GM19372 (cell line): ENCODE measurements at regions not wholly inside any gene's neighbourhood (a gene's known extent, or its start where the extent isn't known, plus 50 kb on each side); places are given as distances from the start of the nearest gene placed in this dataset.
A peak's percentile ranks its signal among the peaks of the same experiment; 100 is the strongest.

ENCODE experiments used
- ATAC-seq: cut with Tn5 transposase; IDR thresholded peaks from one replicate; pipeline ENCODE4 v1.9.1; 2021; ENCODE audit warnings: mild to moderate bottlenecking, low read depth, moderate library complexity; ENCODE audit not compliant: unreplicated experiment

DNA sequence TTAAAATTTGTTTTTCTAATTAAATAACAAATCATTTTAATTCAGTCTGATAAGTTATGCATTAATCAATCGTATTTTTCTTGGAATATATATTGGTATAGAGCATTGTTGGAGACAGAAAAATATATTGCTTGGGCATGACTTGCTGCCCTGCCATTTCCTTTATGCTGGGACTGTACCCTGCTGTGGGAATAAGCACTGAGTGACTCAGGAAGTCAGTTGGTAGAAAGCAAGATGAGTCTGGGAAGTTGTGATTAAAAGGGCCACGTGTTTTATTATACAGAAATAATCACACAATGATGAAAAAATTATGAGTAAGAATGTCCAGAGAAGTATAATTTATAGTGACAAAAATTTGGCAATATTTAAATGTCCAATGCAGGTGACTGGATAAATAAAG, 139.5 kb downstream of the KIF18A start:
- ATAC-seq = no peak

DNA sequence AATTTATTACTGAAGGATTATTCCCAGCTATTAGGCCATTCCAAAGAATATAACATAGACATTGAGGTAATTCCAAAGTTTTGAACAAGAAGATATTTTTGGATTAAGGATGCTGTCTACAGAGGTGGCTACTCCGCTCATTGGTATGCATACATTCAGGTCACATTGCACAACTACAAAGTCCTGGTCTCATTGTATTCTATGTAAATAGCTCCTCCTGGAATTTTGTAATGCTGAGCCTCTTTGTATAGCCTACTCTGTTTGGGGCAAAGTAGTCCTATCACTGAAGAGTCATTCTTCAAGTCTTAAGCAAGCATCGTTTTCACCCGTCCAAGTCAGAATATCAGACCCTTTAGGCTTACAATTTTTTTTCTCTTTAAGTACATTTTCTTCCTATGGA, 142.4 kb downstream of the KIF18A start:
- no peak for ATAC-seq

DNA sequence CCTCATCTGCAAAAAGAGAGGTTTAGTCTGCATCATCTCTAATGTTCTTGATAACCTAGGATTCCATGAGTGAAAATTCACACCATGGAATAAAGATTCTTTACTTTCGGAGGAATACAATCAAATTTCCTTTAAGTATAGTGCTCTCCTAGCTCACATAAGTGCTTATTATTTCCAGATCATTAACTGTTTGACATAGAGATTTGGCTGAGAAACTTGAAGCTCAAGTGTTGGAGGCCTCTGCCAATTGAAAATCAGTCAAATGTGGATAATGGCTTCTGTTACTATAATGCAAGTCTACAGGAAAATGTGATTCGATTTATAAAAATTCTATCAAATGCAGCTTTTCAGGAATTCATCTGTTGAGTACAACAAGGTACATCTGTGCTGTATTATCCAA, 144.6 kb downstream of the KIF18A start:
- ATAC-seq = no peak

DNA sequence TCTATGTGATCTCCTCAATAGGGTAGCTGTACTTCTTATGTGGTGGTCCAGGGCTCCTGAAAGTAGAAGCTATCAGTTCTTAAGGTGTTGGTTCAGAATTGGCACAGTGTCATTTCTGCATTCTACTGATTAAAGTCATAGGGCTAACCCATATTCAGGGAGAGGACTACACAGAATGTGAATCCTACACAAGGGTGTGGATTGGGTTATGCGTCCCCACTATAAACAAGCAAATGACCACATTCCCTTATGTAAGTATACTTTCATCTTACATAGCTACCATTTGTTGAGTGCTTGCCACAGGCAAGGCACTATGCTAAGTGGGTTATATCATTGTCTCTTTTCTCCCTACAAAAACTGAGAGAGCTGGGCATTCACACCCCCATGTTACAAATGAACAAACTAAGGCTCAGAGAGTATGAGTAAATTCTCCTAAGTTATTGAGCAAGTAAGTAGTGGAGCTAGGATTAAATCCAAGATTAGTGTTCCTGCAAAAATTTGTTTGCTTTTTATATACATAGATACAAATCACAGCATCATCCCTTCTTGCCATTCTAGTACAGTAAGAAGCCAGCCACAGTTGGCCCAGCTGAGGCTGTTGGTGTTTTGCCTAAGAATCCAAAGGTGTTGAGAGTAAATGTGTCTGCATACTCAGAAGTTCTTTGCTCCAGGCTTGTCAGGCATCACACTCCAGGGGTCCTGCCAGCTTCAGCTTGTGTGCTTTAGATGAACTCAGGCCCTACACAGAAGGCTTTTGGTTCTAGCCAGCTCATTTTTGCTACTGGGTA, 157.8 kb downstream of the KIF18A start:
- ATAC-seq = no peak

DNA sequence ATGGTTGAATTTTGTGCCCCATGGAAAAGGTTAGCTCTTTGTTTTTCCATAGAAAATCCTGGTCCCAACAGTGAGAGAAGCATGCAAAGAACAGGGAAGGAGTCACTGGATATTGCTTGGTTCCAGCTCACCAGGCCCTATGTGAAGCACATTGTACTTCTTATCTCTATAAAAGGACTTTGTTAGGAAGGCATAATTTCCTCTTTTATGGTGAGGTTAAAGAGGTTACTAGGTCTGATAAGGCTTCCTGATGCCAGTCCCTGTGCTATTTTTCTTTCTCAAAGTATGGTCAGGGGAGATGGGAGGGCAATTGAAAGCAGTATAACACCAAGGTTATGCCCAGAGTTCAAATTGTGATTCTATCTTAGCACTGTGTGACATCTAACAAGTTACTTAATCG, 162.6 kb downstream of the KIF18A start:
- no peak for ATAC-seq

DNA sequence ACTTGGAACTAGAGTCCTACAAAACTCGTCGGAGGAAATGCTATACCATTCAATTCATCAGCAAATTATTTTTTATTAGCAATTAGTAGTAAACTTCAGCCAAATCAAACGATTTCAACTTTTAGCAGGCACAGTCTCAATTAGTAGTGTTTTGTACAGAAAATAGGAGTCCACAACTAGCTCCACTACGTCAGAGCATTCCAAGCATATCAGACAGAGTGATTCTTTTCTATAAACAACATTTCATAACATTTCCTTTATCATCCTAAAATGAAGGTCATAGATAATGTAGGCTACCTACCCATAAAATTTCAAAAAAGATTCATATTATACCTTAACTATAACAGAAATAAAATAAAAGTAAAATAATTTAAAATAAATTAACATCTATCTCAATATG, 169.9 kb downstream of the KIF18A start:
- no peak for ATAC-seq

DNA sequence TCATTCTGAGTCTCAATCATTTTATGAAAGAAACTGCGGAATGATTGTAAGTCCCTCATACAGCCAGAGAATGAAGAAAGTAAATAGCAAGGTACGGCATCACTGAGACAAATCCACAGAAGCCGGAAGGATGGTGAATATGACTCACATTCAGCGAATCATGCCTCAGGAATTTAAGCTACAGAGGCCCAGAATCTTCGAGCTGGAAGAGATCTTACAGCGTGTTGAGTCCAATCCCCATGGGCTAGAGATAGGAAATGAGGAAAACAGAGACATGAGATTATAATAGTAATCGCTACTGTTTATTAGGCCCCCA, 173.2 kb downstream of the KIF18A start:
- no peak for ATAC-seq

DNA sequence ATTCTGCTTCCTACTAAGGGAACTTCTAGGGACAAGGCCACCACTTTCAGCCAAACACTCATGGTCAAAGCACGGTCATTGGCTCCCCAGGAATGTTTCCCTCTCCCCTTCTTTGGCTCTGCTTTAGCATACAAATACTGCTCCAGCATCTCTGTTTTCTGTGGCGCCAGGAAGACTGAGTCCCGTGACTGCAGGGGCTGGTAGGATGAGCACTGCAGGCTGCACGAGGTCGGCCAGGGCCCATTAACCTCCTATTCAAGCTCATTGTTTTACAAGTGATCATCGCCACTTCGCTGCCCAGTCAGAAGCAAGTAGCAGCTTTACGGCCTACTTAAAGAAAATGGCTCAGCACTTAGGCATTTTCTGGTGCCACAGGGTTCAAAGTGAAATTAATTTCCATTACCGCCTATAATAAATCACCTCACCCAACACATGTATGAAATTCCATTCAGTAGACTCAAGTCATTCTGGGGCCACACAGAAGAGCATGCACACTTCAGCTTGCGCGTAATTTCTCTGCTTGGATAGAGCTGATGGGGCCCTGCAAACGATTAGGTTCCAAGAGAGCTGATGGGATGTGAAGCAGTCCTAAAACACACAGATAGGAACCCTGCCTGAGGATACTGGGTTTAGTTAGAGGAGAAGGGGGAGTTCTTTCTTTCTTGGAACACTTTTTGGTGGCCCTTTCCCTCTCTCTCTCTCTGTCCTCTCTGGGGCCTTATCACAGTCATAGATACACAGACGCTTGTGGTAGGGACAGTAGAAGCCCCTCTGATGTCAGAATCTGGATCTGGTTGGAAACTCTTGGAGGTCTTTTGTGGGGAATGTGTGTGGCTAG, 173.7 kb downstream of the KIF18A start:
- no peak for ATAC-seq

DNA sequence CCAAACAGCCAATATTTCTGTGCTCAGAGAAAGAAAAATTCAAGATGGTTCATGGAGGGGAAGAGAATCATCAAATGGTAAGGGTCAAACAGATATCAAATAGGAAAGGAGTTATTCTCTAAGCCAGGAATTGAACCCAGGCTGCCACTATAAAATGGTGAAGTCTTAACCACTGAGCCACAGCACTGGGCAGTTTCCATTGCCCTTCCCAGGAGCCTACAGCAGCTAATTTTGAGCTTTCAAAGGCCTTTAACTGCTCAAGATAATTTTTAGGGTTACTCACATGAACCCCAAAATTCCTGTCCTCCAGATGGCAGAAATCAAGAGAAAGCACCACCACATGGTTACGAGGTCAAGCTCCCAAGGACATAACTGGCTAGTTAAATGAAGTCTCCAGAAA, 176.2 kb downstream of the KIF18A start:
- ATAC-seq = no peak

DNA sequence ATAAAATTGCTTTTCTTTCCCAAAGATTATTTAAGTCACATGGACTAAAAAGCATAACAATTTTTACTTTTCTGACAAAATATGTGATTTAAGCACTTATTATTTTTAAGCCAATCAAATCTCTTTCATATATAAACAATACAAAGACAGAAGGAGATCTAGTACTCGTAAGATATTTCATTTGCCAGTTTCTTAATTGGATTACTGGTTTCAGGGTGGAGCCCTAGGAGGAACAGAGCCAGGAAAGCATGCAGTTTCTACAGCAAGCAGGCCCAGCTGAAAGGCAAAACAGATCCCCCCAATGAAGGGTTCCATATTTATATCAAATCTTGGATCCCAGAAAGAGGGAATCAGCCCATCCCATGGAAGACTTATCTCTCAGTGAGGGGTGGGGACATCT, 177.0 kb downstream of the KIF18A start:
- ATAC-seq = no peak

DNA sequence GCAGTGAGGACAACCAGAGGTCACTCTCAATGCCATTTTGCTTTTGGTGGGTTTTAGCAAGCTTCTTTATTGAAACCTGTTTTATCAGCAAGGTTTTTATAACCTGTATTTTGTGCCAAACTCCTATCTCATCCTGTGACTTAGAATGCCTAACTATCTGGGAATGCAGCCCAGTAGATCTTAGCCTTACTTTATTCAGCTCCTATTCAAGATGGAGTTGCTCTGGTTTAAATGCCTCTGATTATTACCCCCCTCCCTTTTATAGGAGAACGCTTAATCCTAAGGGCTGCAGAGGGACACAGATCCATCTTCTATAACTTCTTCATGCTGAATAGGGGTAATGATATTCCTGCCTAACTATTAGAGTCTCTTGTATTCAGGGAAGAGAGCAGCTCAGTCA, 179.1 kb downstream of the KIF18A start:
- ATAC-seq = no peak

DNA sequence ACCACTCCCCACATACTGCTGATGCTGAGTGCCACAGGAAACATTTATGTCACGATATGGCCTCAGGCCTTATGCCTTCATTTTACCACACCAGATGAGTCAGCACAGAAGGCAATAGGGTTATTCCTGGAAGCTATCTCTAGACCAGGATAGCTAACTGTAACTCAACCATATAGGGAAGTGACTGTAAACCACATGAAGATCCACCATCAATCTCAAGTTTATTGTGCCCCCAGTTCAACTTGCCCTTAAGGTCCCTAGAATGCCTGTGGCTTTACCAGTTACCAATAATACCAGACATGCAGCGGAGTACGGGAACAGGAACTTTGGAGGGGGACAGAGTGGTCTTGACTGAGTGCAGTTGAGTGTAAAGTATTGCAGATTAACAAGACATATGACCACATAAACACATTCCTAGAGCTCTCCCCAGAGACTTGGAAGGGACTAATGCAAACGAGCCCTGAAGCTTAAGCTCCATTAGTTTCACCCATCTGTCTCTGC, 180.9 kb downstream of the KIF18A start:
- no peak for ATAC-seq

DNA sequence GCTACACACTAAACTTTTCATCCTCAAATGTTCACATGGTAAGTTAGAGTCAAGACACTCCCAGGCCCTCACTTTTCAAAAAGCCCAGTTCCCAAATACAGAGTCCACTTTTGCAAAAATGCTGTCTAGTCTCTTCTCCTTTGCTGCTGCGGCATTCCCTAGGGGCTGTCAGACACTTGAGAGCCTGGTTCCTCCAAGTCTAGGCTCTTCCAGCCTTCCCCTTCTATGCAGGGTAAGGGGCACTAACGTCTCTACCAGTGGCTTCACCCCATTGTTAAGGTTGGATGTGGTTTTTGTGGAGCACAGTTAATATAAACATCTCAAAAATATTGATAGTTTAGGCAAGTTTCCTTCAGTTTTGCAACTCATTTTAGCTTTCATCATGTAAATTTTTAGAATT, 181.5 kb downstream of the KIF18A start:
- no peak for ATAC-seq

DNA sequence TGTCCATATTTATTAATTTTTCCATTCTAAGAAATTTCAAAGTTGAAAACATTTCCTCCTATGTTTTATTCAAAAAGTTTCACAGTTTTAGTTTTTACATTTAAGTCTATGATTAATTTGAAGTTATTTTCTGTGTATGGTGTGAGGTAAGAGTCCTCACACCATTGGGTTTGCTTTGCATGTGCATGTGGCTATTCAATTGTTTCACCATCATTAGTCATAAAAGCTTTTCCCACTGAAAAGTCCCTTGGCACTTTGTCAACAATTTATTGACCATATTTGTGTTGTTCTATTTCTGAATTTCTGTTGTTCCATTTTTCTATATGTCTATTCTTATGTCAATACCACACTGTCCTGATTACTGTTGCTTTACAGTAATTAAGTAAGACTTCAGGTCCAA, 186.5 kb downstream of the KIF18A start:
- no peak for ATAC-seq

DNA sequence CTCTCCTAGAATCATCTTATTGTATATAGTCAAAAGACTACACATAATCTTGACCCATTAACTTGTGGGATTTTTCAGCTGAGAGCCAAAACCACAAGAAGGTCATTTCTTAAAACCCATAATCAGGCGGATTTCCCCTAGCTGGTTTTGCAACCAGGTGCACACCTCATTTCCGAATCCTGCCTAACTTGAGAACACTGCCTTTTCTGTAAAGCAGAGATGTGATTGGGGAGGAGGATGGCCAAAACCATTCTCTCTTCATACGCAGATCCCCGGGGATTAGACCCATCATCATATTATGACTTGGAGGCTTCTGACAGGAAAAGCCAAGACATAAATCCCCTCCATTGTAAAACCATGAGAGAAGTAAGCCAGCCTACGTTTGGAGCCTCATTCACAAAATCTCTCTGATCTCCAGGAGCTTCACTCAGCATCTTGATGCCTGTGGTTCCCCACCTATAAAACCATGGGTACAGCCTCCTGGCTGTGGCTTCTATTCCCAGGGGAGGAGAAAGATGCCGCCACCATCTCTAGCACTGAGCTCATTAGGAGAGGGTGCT, 191.3 kb downstream of the KIF18A start:
- ATAC-seq = peak; percentile 89

DNA sequence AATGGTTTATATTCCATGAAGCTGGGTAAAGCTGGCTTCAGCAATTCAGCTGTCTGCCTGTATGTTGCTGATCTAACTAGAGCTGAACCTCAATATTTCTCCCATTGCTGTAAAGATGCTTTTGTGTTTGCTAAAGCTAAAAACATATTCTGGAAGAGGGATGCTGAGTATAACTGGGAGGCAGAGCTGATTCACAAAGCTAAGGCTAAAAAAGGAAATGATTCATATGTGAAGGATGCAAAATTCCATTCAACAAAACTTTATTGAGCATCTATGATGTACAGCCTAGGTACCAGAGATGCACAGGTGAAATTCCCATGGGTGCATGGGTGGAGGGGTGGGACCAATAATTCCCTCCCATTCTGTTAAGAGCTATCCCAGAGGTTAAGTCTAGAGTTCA, 193.9 kb downstream of the KIF18A start:
- ATAC-seq = no peak

DNA sequence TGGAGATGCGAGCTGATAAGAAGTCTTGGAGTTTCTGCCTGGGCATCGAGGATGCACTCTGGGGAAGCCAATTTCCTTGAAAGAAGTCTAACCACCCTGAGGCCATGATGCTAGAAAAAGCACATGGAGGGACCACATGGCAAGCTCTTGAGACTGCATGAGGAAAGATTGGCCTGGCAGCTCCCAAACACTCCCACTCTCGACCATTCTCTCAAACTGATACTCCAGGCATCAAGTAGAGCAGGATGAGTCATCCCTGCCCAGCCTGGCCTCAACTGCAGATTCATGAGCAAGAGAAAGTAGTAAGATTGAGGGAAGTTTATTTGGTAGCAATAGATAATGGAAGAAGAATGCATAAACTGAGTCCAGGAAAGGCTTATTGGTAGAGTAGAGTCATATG, 194.3 kb downstream of the KIF18A start:
- no peak for ATAC-seq

DNA sequence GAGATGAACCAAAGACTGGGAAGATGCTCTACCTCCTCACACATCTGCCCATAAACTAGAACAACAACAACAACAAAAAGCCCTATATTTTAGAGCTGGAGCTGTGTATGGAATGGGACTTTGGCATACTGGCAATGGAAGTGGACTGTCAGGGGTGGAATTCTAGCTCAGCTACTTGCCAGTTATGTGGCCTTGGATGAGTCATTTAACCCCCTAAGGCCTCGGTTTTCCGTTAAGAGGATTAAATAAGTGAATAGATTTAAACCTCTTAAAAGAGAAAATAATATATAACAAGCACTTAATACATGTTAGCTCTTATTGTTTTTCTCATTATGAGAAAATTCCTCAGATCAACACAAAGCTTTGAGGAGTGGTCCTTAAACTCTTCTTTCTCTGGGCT, 195.0 kb downstream of the KIF18A start:
- ATAC-seq = no peak

DNA sequence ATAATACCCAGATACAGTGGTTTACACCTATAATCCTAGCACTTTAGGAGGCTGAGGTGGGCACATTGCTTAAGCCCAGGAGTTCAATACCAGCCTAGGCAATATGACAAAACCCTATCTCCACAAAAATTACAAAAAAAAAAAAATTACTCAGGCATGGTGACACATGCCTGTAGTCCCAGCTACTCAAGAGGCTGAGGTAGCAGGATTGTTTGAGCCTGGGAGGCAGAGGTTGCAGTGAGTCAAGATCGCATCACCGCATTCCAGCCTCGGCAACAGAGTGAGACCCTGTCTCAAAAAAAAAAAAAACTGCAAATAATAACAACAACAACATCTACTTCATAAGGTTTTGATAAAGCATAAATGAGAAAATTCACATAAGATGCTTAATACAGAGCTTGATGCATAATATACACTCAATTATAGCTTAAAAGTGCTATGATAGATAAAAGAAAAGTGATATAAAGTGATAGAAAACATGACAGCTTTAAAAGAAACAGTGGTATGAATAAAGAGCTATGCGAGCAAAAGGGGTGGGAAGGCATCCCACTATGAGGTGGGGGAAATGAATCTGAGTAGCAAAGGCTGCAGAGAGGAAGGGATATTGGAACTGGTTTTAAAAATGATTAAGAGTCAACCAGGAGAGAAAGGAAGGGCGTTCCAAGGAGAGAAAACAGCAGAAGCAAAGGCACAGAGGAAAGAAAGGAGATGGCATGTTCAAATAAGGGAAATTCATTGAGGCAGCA, 197.6 kb downstream of the KIF18A start:
- no peak for ATAC-seq

DNA sequence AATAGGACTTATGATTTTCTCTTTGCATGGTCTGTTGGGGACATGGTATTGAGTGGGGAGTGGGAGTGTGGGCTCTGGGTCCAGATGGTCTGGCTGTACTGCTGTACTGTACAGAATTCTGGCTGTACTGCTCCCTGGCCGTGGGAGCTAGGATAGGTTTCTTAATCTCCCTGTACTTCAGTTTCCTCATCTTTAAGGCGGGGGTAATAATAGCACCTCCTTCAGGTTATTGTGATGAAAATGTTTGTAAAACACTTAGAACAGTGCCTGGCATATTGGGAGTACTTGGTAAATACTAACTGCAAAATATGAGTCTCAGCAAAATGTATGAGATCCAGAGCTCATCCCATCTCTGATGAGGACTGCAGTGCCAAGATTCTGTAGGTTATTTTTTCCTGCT, 198.6 kb downstream of the KIF18A start:
- no peak for ATAC-seq

DNA sequence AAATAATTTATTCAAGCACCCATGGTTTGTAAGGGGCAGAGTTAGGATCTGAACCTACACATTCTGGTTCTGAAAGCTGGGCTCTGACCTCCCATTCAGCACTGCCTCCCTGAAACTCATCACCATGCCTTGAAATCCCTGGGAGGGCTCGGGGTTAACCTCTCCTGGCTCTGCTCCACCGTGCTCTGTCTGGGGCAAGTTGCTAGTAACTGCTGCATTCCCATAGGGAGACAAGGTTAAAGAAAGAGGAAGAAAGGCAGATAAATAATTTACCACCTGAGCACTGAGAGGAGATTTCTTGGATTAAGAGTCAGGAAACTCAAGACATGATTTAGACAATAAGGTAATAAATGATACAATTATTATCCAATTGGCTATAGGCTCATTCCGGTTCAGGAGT, 199.3 kb downstream of the KIF18A start:
- no peak for ATAC-seq
